HCT116 (cell line): ENCODE measurements at regions not wholly inside any gene's neighbourhood (a gene's known extent, or its start where the extent isn't known, plus 50 kb on each side); places are given as distances from the start of the nearest gene placed in this dataset.

Source experiments
- ATAC-seq: fragments of 200-7000 bp; cut with Tn5 transposase; 2 replicates; pipeline ENCODE4 v1.9.1; 2020; ENCODE audit warnings: mild to moderate bottlenecking, moderate library complexity
- BruUV-seq: library from RNA; stranded (reverse); fragments of 400-500 nt; replicated peaks from 2 replicates; lab custom pipeline; 2021; lab: Mats Ljungman, UMichigan
- CTCF ChIA-PET: fragments of 300-600 bp; sonication (Branson Sonifier 250); formaldehyde crosslinking; loops from one replicate; lab custom pipeline; 2021; ENCODE audit warnings: antibody characterized with exemption; lab: Charles Lee
- POLR2A ChIA-PET: fragments of 300-600, 350-600 bp; sonication (Branson Sonifier 250); formaldehyde crosslinking; loops from one replicate; lab custom pipeline; 2021; ENCODE audit warnings: antibody characterized with exemption; lab: Charles Lee
- RAD21 ChIA-PET, 2 experiments: fragments of 300-600 bp; sonication (Branson Sonifier 250); formaldehyde crosslinking; loops; one replicate each; lab custom pipeline; 2023; ENCODE audit warnings: low total read pairs in 2 of 2; ENCODE audit not compliant: uncharacterized antibody in 2 of 2, unreplicated experiment in 2 of 2, low non-redundant PET in 1 of 2; lab: Charles Lee
- DNase-seq: peaks from one replicate; pipeline ENCODE4 v3.0.0-alpha.2; 2010; ENCODE audit warnings: low read depth, low spot score
- H2AFZ ChIP-seq: fragments of 200-600 bp; shearing (Covaris generic), sonication (generic); 2 replicates; pipeline ENCODE4 v1.6.1; 2017; ENCODE audit warnings: low read depth, mixed run types, mixed read lengths, antibody characterized with exemption, low read length; ENCODE audit not compliant: poor library complexity, severe bottlenecking
- H3K27ac ChIP-seq: 2 replicates; pipeline ENCODE4 v1.5.1; 2012; ENCODE audit warnings: low read depth, low read length
- H3K27me3 ChIP-seq: fragments of 200-600 bp; sonication (generic); 2 replicates; pipeline ENCODE4 v1.6.1; 2016; ENCODE audit warnings: mixed run types, low read length, mixed read lengths; ENCODE audit not compliant: insufficient read depth
- H3K36me3 ChIP-seq, 2 experiments: fragments of 200-500 bp in 1 of 2; fragments of 200-600 bp in 1 of 2; sonication (Bioruptor generic) in 1 of 2; sonication (generic) in 1 of 2; 2 replicates each; pipeline versions ENCODE4 v1.5.1 to v1.6.1; 2014 to 2016; ENCODE audit warnings: low read length in 2 of 2, inconsistent platforms in 1 of 2, mixed read lengths in 1 of 2, mixed run types in 1 of 2; ENCODE audit not compliant: insufficient read depth in 2 of 2, control insufficient read depth in 1 of 2
- H3K4me1 ChIP-seq, 2 experiments: fragments of 200-600 bp in 1 of 2; sonication (generic) in 1 of 2; 2 replicates each; pipeline versions ENCODE4 v1.5.1 to v1.6.1; 2012 to 2017; ENCODE audit warnings: low read length in 2 of 2, inconsistent platforms in 1 of 2, mild to moderate bottlenecking in 1 of 2, mixed read lengths in 1 of 2, mixed run types in 1 of 2, moderate library complexity in 1 of 2; ENCODE audit not compliant: insufficient read depth in 2 of 2, control insufficient read depth in 1 of 2
- H3K4me2 ChIP-seq: fragments of 200-600 bp; sonication (generic); 2 replicates; pipeline ENCODE4 v1.6.1; 2017; ENCODE audit warnings: mixed run types, low read length, mixed read lengths
- H3K4me3 ChIP-seq, 2 experiments: fragments of 200-600 bp in 1 of 2; sonication (generic) in 1 of 2; replicated peaks in 1 of 2; 2 replicates each; pipeline ENCODE4 v1.5.1; 2011 to 2016; ENCODE audit warnings: low read length in 2 of 2, control low read depth in 1 of 2, low read depth in 1 of 2, mild to moderate bottlenecking in 1 of 2, mixed read lengths in 1 of 2, mixed run types in 1 of 2
- H3K79me2 ChIP-seq: fragments of 200-600 bp; sonication (generic); 2 replicates; pipeline ENCODE4 v1.6.1; 2017; ENCODE audit warnings: mild to moderate bottlenecking, mixed run types, low read length, moderate library complexity, mixed read lengths; ENCODE audit not compliant: insufficient read depth
- H3K9ac ChIP-seq: fragments of 200-600 bp; sonication (generic); 2 replicates; pipeline ENCODE4 v1.6.1; 2016; ENCODE audit warnings: low read length, mixed read lengths
- H3K9me2 ChIP-seq: fragments of 200-600 bp; sonication (generic), shearing (Covaris generic); 2 replicates; pipeline ENCODE4 v1.6.1; 2017; ENCODE audit warnings: mixed run types, mild to moderate bottlenecking, moderate library complexity; ENCODE audit not compliant: insufficient read depth
- H3K9me3 ChIP-seq, 2 experiments: fragments of 200-500 bp in 1 of 2; fragments of 200-600 bp in 1 of 2; sonication (Bioruptor generic) in 1 of 2; sonication (generic) in 1 of 2; 2 replicates each; pipeline ENCODE4 v1.6.1; 2014 to 2017; ENCODE audit warnings: low read length in 2 of 2, mixed read lengths in 2 of 2, inconsistent platforms in 1 of 2, low read depth in 1 of 2, mild to moderate bottlenecking in 1 of 2, mixed run types in 1 of 2, moderate library complexity in 1 of 2; ENCODE audit not compliant: control insufficient read depth in 1 of 2, insufficient read depth in 1 of 2
- H4K20me1 ChIP-seq: fragments of 200-600 bp; sonication (generic), shearing (Covaris generic); 2 replicates; pipeline ENCODE4 v1.6.1; 2017; ENCODE audit warnings: mixed run types, mild to moderate bottlenecking, moderate library complexity; ENCODE audit not compliant: insufficient read depth
- ATF3 ChIP-seq: IDR thresholded peaks from 2 replicates; pipeline ENCODE4 v1.6.1; 2012
- CBX3 ChIP-seq: IDR thresholded peaks from 2 replicates; pipeline ENCODE4 v1.6.1; 2012; ENCODE audit warnings: low read depth
- CTCF ChIP-seq, 3 experiments: fragments of 200-600 bp in 1 of 3; sonication (generic) in 1 of 3; IDR thresholded peaks in 2 of 3; conservative IDR thresholded peaks in 1 of 3; 2 replicates each; pipeline ENCODE4 v1.5.1; 2012 to 2017; ENCODE audit warnings: low read depth in 2 of 3, low read length in 2 of 3, antibody characterized with exemption in 1 of 3, borderline replicate concordance in 1 of 3, control low read depth in 1 of 3, mild to moderate bottlenecking in 1 of 3, mixed read lengths in 1 of 3, mixed run types in 1 of 3, moderate library complexity in 1 of 3; ENCODE audit not compliant: insufficient read depth in 1 of 3
- EGR1 ChIP-seq: IDR thresholded peaks from 2 replicates; pipeline ENCODE4 v1.6.1; 2012; ENCODE audit warnings: low read depth
- ELF1 ChIP-seq: IDR thresholded peaks from 2 replicates; pipeline ENCODE4 v1.6.1; 2012; ENCODE audit warnings: low read depth, borderline replicate concordance
- EZH2 ChIP-seq: fragments of 200-600 bp; sonication (generic); IDR thresholded peaks from 2 replicates; pipeline ENCODE4 v1.6.1; 2017; ENCODE audit warnings: antibody characterized with exemption, mixed run types
- EZH2phosphoT487 ChIP-seq: fragments of 200-600 bp; IDR thresholded peaks from 2 replicates; pipeline ENCODE4 v1.6.1; 2018; ENCODE audit warnings: antibody characterized with exemption, borderline replicate concordance
- FOSL1 ChIP-seq: IDR thresholded peaks from 2 replicates; pipeline ENCODE4 v1.6.1; 2012; ENCODE audit warnings: low read depth
- JUND ChIP-seq: IDR thresholded peaks from 2 replicates; pipeline ENCODE4 v1.6.1; 2012
- MAX ChIP-seq: IDR thresholded peaks from 2 replicates; pipeline ENCODE4 v1.6.1; 2012
- POLR2A ChIP-seq: IDR thresholded peaks from 2 replicates; pipeline ENCODE4 v1.7.0; 2011; ENCODE audit warnings: borderline replicate concordance; ENCODE audit not compliant: insufficient read depth, insufficient read length; ENCODE audit errors: extremely low read depth
- RAD21 ChIP-seq: IDR thresholded peaks from 2 replicates; pipeline ENCODE4 v1.6.1; 2012; ENCODE audit warnings: low read depth, mild to moderate bottlenecking
- SIN3A ChIP-seq: IDR thresholded peaks from 2 replicates; pipeline ENCODE4 v1.6.1; 2012; ENCODE audit warnings: low read depth
- SP1 ChIP-seq: IDR thresholded peaks from 2 replicates; pipeline ENCODE4 v1.6.1; 2012; ENCODE audit warnings: low read depth
- SRF ChIP-seq: IDR thresholded peaks from 2 replicates; pipeline ENCODE4 v1.6.1; 2012; ENCODE audit warnings: low read depth
- TCF7L2 ChIP-seq: IDR thresholded peaks from 2 replicates; pipeline ENCODE4 v1.7.0; 2011; ENCODE audit warnings: borderline replicate concordance, inconsistent platforms; ENCODE audit not compliant: insufficient read depth, insufficient read length; ENCODE audit errors: extremely low read depth
- YY1 ChIP-seq: IDR thresholded peaks from 2 replicates; pipeline ENCODE4 v1.6.1; 2011; ENCODE audit warnings: low read length, low read depth, moderate library complexity, mild to moderate bottlenecking; ENCODE audit not compliant: insufficient replicate concordance; ENCODE audit errors: extremely low read depth
- ZBTB33 ChIP-seq: IDR thresholded peaks from 2 replicates; pipeline ENCODE4 v1.6.1; 2011; ENCODE audit warnings: mild to moderate bottlenecking, low read length, moderate library complexity; ENCODE audit not compliant: insufficient replicate concordance; ENCODE audit errors: extremely low read depth
- ZFX ChIP-seq: fragments of 450-650 bp; IDR thresholded peaks from 2 replicates; pipeline ENCODE4 v1.6.1; 2017
- ZNF274 ChIP-seq: fragments of 200-500 bp; sonication (Bioruptor generic); IDR thresholded peaks from 2 replicates; pipeline ENCODE4 v1.6.1; 2014; ENCODE audit warnings: mild to moderate bottlenecking, low read depth, low read length, inconsistent platforms
- intact Hi-C: fragments of 100-400 bp; cut with micrococcal nuclease; formaldehyde crosslinking; loops from 2 replicates; pipeline ENCODE4 v1.10.0; 2022

- no peaks in the 10 kb centered on the region for H3K36me3 ChIP-seq
- POLR2A ChIA-PET = no interaction called here
- intact Hi-C loops = no loop called here
- no peak overlapping the region for H3K9ac ChIP-seq
- TF ChIP-seq JUND (no peak), ZBTB33 (no peak), ATF3 (no peak), CBX3 (no peak), EZH2phosphoT487 (no peak), MAX (no peak), TCF7L2 (no peak), POLR2A (no peak), YY1 (no peak), SIN3A (no peak), SRF (no peak), EGR1 (no peak), CTCF (IDR thresholded peaks at IDR 0.05 in 2 of 3, conservative IDR thresholded peaks at IDR 0.05 in 1 of 3; ENCODE audit: borderline replicate concordance in 1 of 3, insufficient read depth in 1 of 3, low read depth in 2 of 3, low read length in 2 of 3) (no peak), ELF1 (no peak), ZFX (no peak), RAD21 (no peak), EZH2 (no peak), SP1 (no peak), FOSL1 (no peak), ZNF274 (no peak)
- H3K9me2 ChIP-seq = no peaks in the 10 kb centered on the region
- RAD21 ChIA-PET = no interaction called here
- no peak overlapping the region for H3K27ac ChIP-seq
- BruUV-seq = no TSS peak
- H3K9me3 ChIP-seq = no peaks in the 10 kb centered on the region
- DNase-seq (no peak), ATAC-seq (no peak)
- CTCF ChIA-PET = no interaction called here
- no peaks in the 10 kb centered on the region; the same call in 1 of the 2 replicates for H3K27me3 ChIP-seq
- H3K79me2 ChIP-seq = no peaks in the 10 kb centered on the region
- no peak overlapping the region for H3K4me3 ChIP-seq
- H3K4me1 ChIP-seq = no peaks in the 10 kb centered on the region
- H3K4me2 ChIP-seq = no peak overlapping the region
- no peak overlapping the region for H2AFZ ChIP-seq
- no peaks in the 10 kb centered on the region for H4K20me1 ChIP-seq
These were observed 305.7 kb upstream of the NOCT start for GRCh38 chr4:138709859-138710258.
